ENCODE measurements at regions not wholly inside any gene's neighbourhood (a gene's known extent, or its start where the extent isn't known, plus 50 kb on each side); places are given as distances from the start of the nearest gene placed in this dataset.

DNA sequence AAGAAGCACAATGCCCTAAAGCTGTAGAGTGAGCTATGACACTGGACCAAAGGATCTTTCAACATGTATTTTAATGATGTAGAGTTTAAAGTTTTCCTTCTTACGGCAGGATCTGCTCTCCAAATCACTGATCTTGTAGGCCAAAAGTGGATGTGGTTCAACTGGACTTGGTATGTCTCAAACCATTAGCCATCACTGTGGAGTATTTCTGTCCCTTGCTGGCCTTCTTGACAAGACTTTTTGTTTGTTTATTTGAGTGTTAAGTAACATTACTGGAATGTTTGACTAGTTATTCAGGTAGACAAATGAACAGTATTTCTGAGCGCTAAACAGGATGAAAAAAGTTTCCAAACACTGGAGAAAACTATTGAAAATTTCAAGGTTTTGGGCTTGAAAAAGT, 472.7 kb upstream of the CFAP20DC start:
- POLR2A ChIA-PET (ENCODE audit: low non-redundant PET) = no interaction called here
- H3K36me3 ChIP-seq (ENCODE audit: insufficient read depth, low read length, poor library complexity, severe bottlenecking) = no peaks in the 10 kb centered on the region
- H3K9me3 ChIP-seq (ENCODE audit: low read depth, low read length, poor library complexity, severe bottlenecking) = no peaks in the 10 kb centered on the region
- H3K4me1 ChIP-seq (ENCODE audit: insufficient read depth, low read length, poor library complexity, severe bottlenecking) = no peaks in the 10 kb centered on the region
- DNase-seq (ENCODE audit: low spot score) = no peak
- H3K27ac ChIP-seq (ENCODE audit: low read depth, low read length, poor library complexity, severe bottlenecking) = no peak overlapping the region
- H3K4me3 ChIP-seq (ENCODE audit: low read depth, low read length, poor library complexity, severe bottlenecking) = no peak overlapping the region
- no peak for TF ChIP-seq EZH2 (IDR thresholded peaks at IDR 0.05; ENCODE audit: borderline replicate concordance, low read depth, low read length, poor library complexity, severe bottlenecking)
- TF ChIP-seq, protein P1, sequence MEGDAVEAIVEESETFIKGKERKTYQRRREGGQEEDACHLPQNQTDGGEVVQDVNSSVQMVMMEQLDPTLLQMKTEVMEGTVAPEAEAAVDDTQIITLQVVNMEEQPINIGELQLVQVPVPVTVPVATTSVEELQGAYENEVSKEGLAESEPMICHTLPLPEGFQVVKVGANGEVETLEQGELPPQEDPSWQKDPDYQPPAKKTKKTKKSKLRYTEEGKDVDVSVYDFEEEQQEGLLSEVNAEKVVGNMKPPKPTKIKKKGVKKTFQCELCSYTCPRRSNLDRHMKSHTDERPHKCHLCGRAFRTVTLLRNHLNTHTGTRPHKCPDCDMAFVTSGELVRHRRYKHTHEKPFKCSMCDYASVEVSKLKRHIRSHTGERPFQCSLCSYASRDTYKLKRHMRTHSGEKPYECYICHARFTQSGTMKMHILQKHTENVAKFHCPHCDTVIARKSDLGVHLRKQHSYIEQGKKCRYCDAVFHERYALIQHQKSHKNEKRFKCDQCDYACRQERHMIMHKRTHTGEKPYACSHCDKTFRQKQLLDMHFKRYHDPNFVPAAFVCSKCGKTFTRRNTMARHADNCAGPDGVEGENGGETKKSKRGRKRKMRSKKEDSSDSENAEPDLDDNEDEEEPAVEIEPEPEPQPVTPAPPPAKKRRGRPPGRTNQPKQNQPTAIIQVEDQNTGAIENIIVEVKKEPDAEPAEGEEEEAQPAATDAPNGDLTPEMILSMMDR (conservative IDR thresholded peaks at IDR 0.05; ENCODE audit: low read depth, low read length) = no peak
- CTCF ChIA-PET = no interaction called here
- H3K27me3 ChIP-seq (replicated peaks; ENCODE audit: insufficient read depth, low read depth, low read length, poor library complexity) = no peaks in the 10 kb centered on the region
- no TSS peak for BruUV-seq (replicated peaks)
- intact Hi-C loops (cut with micrococcal nuclease; ENCODE audit: unreplicated experiment) = no loop called here

DNA sequence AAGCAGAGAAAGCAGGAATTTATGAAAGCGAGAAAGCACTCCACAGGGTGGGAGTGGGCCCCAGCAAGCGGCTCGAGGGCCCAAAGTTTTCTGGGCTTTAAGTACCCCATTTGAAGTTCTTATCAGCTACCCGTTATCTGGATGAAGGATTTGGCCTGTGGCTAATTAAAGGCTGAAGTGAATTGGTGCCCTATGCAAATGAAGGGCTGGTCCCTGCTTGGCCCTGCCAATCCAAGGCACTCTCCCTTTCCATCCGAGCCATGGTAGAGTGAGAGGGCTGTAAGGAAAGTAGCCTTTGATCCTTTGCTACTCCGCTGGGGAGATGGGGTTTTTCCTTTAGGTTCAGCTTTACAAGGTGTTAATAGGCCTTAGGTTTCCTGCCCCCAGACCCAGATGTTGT, 469.3 kb upstream of the CFAP20DC start:
- ChIA-PET CTCF (no interaction called here), POLR2A (ENCODE audit: low non-redundant PET) (no interaction called here)
- no peaks in the 10 kb centered on the region for H3K9me3 ChIP-seq (ENCODE audit: low read depth, low read length, poor library complexity, severe bottlenecking)
- no peaks in the 10 kb centered on the region for H3K4me1 ChIP-seq (ENCODE audit: insufficient read depth, low read length, poor library complexity, severe bottlenecking)
- no peak overlapping the region for H3K4me3 ChIP-seq (ENCODE audit: low read depth, low read length, poor library complexity, severe bottlenecking)
- no peak for DNase-seq (ENCODE audit: low spot score)
- intact Hi-C loops (cut with micrococcal nuclease; ENCODE audit: unreplicated experiment) = no loop called here
- H3K27ac ChIP-seq (ENCODE audit: low read depth, low read length, poor library complexity, severe bottlenecking) = no peak overlapping the region
- no peak for TF ChIP-seq EZH2 (IDR thresholded peaks at IDR 0.05; ENCODE audit: borderline replicate concordance, low read depth, low read length, poor library complexity, severe bottlenecking)
- TF ChIP-seq, protein P1 (conservative IDR thresholded peaks at IDR 0.05; ENCODE audit: low read depth, low read length) = no peak
- no peaks in the 10 kb centered on the region for H3K27me3 ChIP-seq (replicated peaks; ENCODE audit: insufficient read depth, low read depth, low read length, poor library complexity)
- no TSS peak for BruUV-seq (replicated peaks)
- H3K36me3 ChIP-seq (ENCODE audit: insufficient read depth, low read length, poor library complexity, severe bottlenecking) = no peaks in the 10 kb centered on the region

DNA sequence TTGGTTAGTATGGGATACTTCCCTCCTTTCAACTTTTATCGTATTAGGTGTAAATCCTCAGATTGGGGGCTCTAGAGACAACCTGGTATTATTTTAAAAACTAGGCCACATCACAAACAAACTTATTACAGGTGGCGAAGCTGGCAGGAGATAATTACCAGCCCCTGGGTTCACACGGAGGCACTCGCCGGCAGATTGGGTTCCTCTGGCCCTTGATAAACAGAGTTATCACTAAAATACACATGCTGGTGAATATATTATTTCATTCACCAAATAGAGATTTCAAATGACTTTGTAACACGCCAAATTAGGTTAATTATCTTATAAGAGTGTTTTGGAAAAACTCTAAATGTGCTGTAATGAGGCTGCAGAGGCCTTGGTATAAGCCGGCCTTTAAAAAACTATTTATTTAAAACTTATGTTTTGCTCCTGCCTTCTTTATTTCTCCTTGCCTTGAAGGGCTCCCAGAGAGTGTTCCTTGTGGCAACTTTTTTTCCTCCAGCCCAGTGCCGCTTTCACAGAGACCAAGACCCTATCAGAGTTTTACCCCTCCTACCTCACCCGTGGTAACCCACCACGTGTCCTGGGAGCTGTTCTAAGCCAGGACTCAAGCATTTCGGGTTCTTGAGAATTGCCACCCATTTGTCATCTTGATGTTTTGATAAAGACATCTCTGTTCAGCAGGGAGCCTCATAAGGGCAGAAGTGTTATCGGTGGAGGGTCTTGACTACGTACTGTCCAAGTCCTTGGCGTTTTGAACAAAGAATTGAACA, 468.6 kb upstream of the CFAP20DC start:
- POLR2A ChIA-PET (ENCODE audit: low non-redundant PET) = no interaction called here
- Histone ChIP-seq H3K27ac (ENCODE audit: low read depth, low read length, poor library complexity, severe bottlenecking) (no peak overlapping the region), H3K4me3 (ENCODE audit: low read depth, low read length, poor library complexity, severe bottlenecking) (no peak overlapping the region), H3K4me1 (ENCODE audit: insufficient read depth, low read length, poor library complexity, severe bottlenecking) (no peaks in the 10 kb centered on the region), H3K36me3 (ENCODE audit: insufficient read depth, low read length, poor library complexity, severe bottlenecking) (no peaks in the 10 kb centered on the region), H3K27me3 (replicated peaks; ENCODE audit: insufficient read depth, low read depth, low read length, poor library complexity) (no peaks in the 10 kb centered on the region), H3K9me3 (ENCODE audit: low read depth, low read length, poor library complexity, severe bottlenecking) (no peaks in the 10 kb centered on the region)
- intact Hi-C loops (cut with micrococcal nuclease; ENCODE audit: unreplicated experiment) = no loop called here
- BruUV-seq (replicated peaks) = no TSS peak
- TF ChIP-seq EZH2 (IDR thresholded peaks at IDR 0.05; ENCODE audit: borderline replicate concordance, low read depth, low read length, poor library complexity, severe bottlenecking) = no peak
- TF ChIP-seq, protein P1 (conservative IDR thresholded peaks at IDR 0.05; ENCODE audit: low read depth, low read length) = no peak
- DNase-seq (ENCODE audit: low spot score) = no peak
- CTCF ChIA-PET = no interaction called here
